ENCODE measurements at regions not wholly inside any gene's neighbourhood (a gene's known extent, or its start where the extent isn't known, plus 50 kb on each side); places are given as distances from the start of the nearest gene placed in this dataset.

DNA sequence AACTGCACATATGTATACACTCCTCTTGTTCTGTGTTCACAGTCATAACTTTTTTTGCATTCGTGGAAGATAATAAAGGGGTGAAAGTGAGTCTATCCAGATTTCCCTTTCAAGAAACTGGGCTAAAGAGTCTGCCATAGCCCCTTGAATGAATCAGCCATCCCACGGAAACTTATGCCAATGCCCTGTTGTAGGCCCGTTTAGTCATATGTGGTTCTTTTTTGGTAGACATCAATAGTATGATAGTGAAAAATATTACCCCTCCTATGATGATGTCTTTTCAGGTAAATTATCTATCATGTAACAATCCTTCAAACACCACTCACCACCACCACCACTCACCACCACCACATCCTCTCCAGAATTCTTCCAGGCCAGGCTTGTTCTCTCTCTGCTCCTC lies 99.9 kb upstream of the MYLIP start:
- H3K18ac ChIP-seq (ENCODE audit: low read depth in 1 of 2, low read length in 2 of 2): no peak overlapping the region
- H3K27ac ChIP-seq (ENCODE audit: low read length, poor library complexity, severe bottlenecking): no peak overlapping the region
- H3K9me3 ChIP-seq (ENCODE audit: control insufficient read depth, low read length): no peaks in the 10 kb centered on the region
- DNase-seq: no peak
- no peak overlapping the region for H2BK5ac ChIP-seq (ENCODE audit: low read depth, low read length, poor library complexity, severe bottlenecking)
- H3K4me3 ChIP-seq (ENCODE audit: insufficient read depth in 1 of 2, low read depth in 1 of 2, low read length in 2 of 2): no peak overlapping the region
- H3K36me3 ChIP-seq (ENCODE audit: control insufficient read depth in 1 of 2, insufficient read depth in 2 of 2, low read depth in 1 of 2, low read length in 2 of 2): no peaks in the 10 kb centered on the region
- no peak overlapping the region for H3K9ac ChIP-seq (ENCODE audit: low read length)
- no peak overlapping the region for H2BK120ac ChIP-seq (ENCODE audit: low read depth, low read length)
- no peak overlapping the region for H3K4me2 ChIP-seq (ENCODE audit: low read length, poor library complexity, severe bottlenecking)
- H2BK15ac ChIP-seq (ENCODE audit: low read depth, poor library complexity, severe bottlenecking): no peak overlapping the region
- H4K8ac ChIP-seq (ENCODE audit: low read length): no peak overlapping the region
- no peak overlapping the region for H4K91ac ChIP-seq (ENCODE audit: low read length)
- 24% methylated on average over 1 of the region's 3 CpGs for WGBS
- no peak overlapping the region for H3K4ac ChIP-seq (ENCODE audit: low read depth in 1 of 2, low read length in 2 of 2)
- no peak overlapping the region for H2BK12ac ChIP-seq (ENCODE audit: low read length in 2 of 2)
- H3K4me1 ChIP-seq (ENCODE audit: control insufficient read depth, insufficient read depth, low read depth, low read length): no peaks in the 10 kb centered on the region
- H3K27me3 ChIP-seq (ENCODE audit: control insufficient read depth in 1 of 2, insufficient read depth in 1 of 2, low read length in 2 of 2): peaks cover 0 to 3% of the 10 kb centered on the region in 2 experiments
- no peak overlapping the region for H2AFZ ChIP-seq (ENCODE audit: low read depth, low read length)
- H3K14ac ChIP-seq (ENCODE audit: low read length in 2 of 2): no peak overlapping the region
- H3K23ac ChIP-seq (ENCODE audit: low read length in 2 of 2): peak overlapping the region in 1 of 2 experiments; percentile 69
- H3K79me1 ChIP-seq (replicated peaks; ENCODE audit: low read length, poor library complexity, severe bottlenecking): no peaks in the 10 kb centered on the region
- no peak overlapping the region for H2AK5ac ChIP-seq (ENCODE audit: low read length, severe bottlenecking)

GRCh38 chr6:16020259-16020658 lies 108.6 kb upstream of the MYLIP start:
- Histone ChIP-seq H2BK120ac (ENCODE audit: low read depth, low read length) (no peak overlapping the region), H3K4me1 (ENCODE audit: control insufficient read depth, insufficient read depth, low read depth, low read length) (no peaks in the 10 kb centered on the region), H2AFZ (ENCODE audit: low read depth, low read length) (no peak overlapping the region), H3K9ac (ENCODE audit: low read length) (no peak overlapping the region), H2BK12ac (ENCODE audit: low read length in 2 of 2) (no peak overlapping the region), H3K27me3 (ENCODE audit: control insufficient read depth in 1 of 2, insufficient read depth in 1 of 2, low read length in 2 of 2) (peaks cover 0 to 11% of the 10 kb centered on the region in 2 experiments), H4K8ac (ENCODE audit: low read length) (no peak overlapping the region), H2BK5ac (ENCODE audit: low read depth, low read length, poor library complexity, severe bottlenecking) (no peak overlapping the region), H4K91ac (ENCODE audit: low read length) (no peak overlapping the region), H3K4me3 (ENCODE audit: insufficient read depth in 1 of 2, low read depth in 1 of 2, low read length in 2 of 2) (no peak overlapping the region), H3K9me3 (ENCODE audit: control insufficient read depth, low read length) (no peaks in the 10 kb centered on the region), H3K79me1 (replicated peaks; ENCODE audit: low read length, poor library complexity, severe bottlenecking) (no peaks in the 10 kb centered on the region), H2AK5ac (ENCODE audit: low read length, severe bottlenecking) (no peak overlapping the region), H3K4me2 (ENCODE audit: low read length, poor library complexity, severe bottlenecking) (no peak overlapping the region), H3K18ac (ENCODE audit: low read depth in 1 of 2, low read length in 2 of 2) (no peak overlapping the region), H3K27ac (ENCODE audit: low read length, poor library complexity, severe bottlenecking) (no peak overlapping the region), H3K14ac (ENCODE audit: low read length in 2 of 2) (no peak overlapping the region), H3K23ac (ENCODE audit: low read length in 2 of 2) (no peak overlapping the region), H3K4ac (ENCODE audit: low read depth in 1 of 2, low read length in 2 of 2) (no peak overlapping the region), H3K36me3 (ENCODE audit: control insufficient read depth in 1 of 2, insufficient read depth in 2 of 2, low read depth in 1 of 2, low read length in 2 of 2) (no peaks in the 10 kb centered on the region), H2BK15ac (ENCODE audit: low read depth, poor library complexity, severe bottlenecking) (no peak overlapping the region)
- DNase-seq: no peak
- WGBS: 92% methylated on average over 3 of the region's 3 CpGs

- WGBS: 87% methylated on average over 3 of the region's 3 CpGs
- no peaks in the 10 kb centered on the region for H3K79me1 ChIP-seq (replicated peaks; ENCODE audit: low read length, poor library complexity, severe bottlenecking)
- no peak for DNase-seq
Observed at GRCh38 chr6:16019462-16019861, 109.4 kb upstream of the MYLIP start.

GRCh38 chr6:16018626-16019025 lies 110.3 kb upstream of the MYLIP start:
- Histone ChIP-seq H3K23ac (ENCODE audit: low read length in 2 of 2) (no peak overlapping the region), H3K4me1 (ENCODE audit: control insufficient read depth, insufficient read depth, low read depth, low read length) (no peaks in the 10 kb centered on the region), H2BK12ac (ENCODE audit: low read length in 2 of 2) (no peak overlapping the region), H3K18ac (ENCODE audit: low read depth in 1 of 2, low read length in 2 of 2) (no peak overlapping the region), H3K4ac (ENCODE audit: low read depth in 1 of 2, low read length in 2 of 2) (no peak overlapping the region), H3K9me3 (ENCODE audit: control insufficient read depth, low read length) (no peaks in the 10 kb centered on the region), H4K8ac (ENCODE audit: low read length) (no peak overlapping the region), H2AFZ (ENCODE audit: low read depth, low read length) (no peak overlapping the region), H2BK15ac (ENCODE audit: low read depth, poor library complexity, severe bottlenecking) (no peak overlapping the region), H3K27me3 (ENCODE audit: control insufficient read depth in 1 of 2, insufficient read depth in 1 of 2, low read length in 2 of 2) (peaks cover 0 to 11% of the 10 kb centered on the region in 2 experiments), H3K9ac (ENCODE audit: low read length) (no peak overlapping the region), H3K36me3 (ENCODE audit: control insufficient read depth in 1 of 2, insufficient read depth in 2 of 2, low read depth in 1 of 2, low read length in 2 of 2) (no peaks in the 10 kb centered on the region), H3K4me2 (ENCODE audit: low read length, poor library complexity, severe bottlenecking) (no peak overlapping the region), H2BK5ac (ENCODE audit: low read depth, low read length, poor library complexity, severe bottlenecking) (no peak overlapping the region), H2BK120ac (ENCODE audit: low read depth, low read length) (no peak overlapping the region), H2AK5ac (ENCODE audit: low read length, severe bottlenecking) (no peak overlapping the region), H3K79me1 (replicated peaks; ENCODE audit: low read length, poor library complexity, severe bottlenecking) (no peaks in the 10 kb centered on the region), H3K4me3 (ENCODE audit: insufficient read depth in 1 of 2, low read depth in 1 of 2, low read length in 2 of 2) (no peak overlapping the region), H4K91ac (ENCODE audit: low read length) (no peak overlapping the region), H3K14ac (ENCODE audit: low read length in 2 of 2) (no peak overlapping the region), H3K27ac (ENCODE audit: low read length, poor library complexity, severe bottlenecking) (no peak overlapping the region)
- WGBS: 97% methylated on average over 4 of the region's 4 CpGs
- no peak for DNase-seq

More at GRCh38 chr6:16019462-16019861, 109.4 kb upstream of the MYLIP start:
- H3K36me3 ChIP-seq (ENCODE audit: control insufficient read depth in 1 of 2, insufficient read depth in 2 of 2, low read depth in 1 of 2, low read length in 2 of 2): no peaks in the 10 kb centered on the region
- no peak overlapping the region for H3K9ac ChIP-seq (ENCODE audit: low read length)
- peak overlapping the region in 1 of 2 experiments; percentile 92 for H3K14ac ChIP-seq (ENCODE audit: low read length in 2 of 2)
- peaks cover 0 to 11% of the 10 kb centered on the region in 2 experiments for H3K27me3 ChIP-seq (ENCODE audit: control insufficient read depth in 1 of 2, insufficient read depth in 1 of 2, low read length in 2 of 2)
- H4K8ac ChIP-seq (ENCODE audit: low read length): no peak overlapping the region
- H2BK15ac ChIP-seq (ENCODE audit: low read depth, poor library complexity, severe bottlenecking): no peak overlapping the region
- no peak overlapping the region for H2BK120ac ChIP-seq (ENCODE audit: low read depth, low read length)
- H2BK12ac ChIP-seq (ENCODE audit: low read length in 2 of 2): peak overlapping the region in 1 of 2 experiments; percentile 29
- peak overlapping the region in 1 of 2 experiments; percentile 50 for H3K23ac ChIP-seq (ENCODE audit: low read length in 2 of 2)
- no peak overlapping the region for H2BK5ac ChIP-seq (ENCODE audit: low read depth, low read length, poor library complexity, severe bottlenecking)
- no peak overlapping the region for H3K4me2 ChIP-seq (ENCODE audit: low read length, poor library complexity, severe bottlenecking)
- H3K4me3 ChIP-seq (ENCODE audit: insufficient read depth in 1 of 2, low read depth in 1 of 2, low read length in 2 of 2): no peak overlapping the region
- no peak overlapping the region for H3K4ac ChIP-seq (ENCODE audit: low read depth in 1 of 2, low read length in 2 of 2)
- H2AK5ac ChIP-seq (ENCODE audit: low read length, severe bottlenecking): no peak overlapping the region
- no peaks in the 10 kb centered on the region for H3K4me1 ChIP-seq (ENCODE audit: control insufficient read depth, insufficient read depth, low read depth, low read length)
- no peak overlapping the region for H3K27ac ChIP-seq (ENCODE audit: low read length, poor library complexity, severe bottlenecking)
- H3K18ac ChIP-seq (ENCODE audit: low read depth in 1 of 2, low read length in 2 of 2): peak overlapping the region in 1 of 2 experiments; percentile 50
- H4K91ac ChIP-seq (ENCODE audit: low read length): no peak overlapping the region
- no peaks in the 10 kb centered on the region for H3K9me3 ChIP-seq (ENCODE audit: control insufficient read depth, low read length)
- no peak overlapping the region for H2AFZ ChIP-seq (ENCODE audit: low read depth, low read length)
